Jurkat, Clone E6-1 (cell line): ENCODE measurements at regions not wholly inside any gene's neighbourhood (a gene's known extent, or its start where the extent isn't known, plus 50 kb on each side); places are given as distances from the start of the nearest gene placed in this dataset.
"Not testable (repeated sequence)": the region's sequence is repeated elsewhere in the genome, so short reads cannot be mapped to it uniquely, and the experiment has no call there.

Experiments
- DNase-seq: peaks from one replicate; pipeline ENCODE4 v3.0.0-alpha.2; 2011; ENCODE audit warnings: low read depth, low spot score
- H3K4me3 ChIP-seq: 2 replicates; pipeline ENCODE4 v1.5.1; 2011; ENCODE audit warnings: mild to moderate bottlenecking, low read length, control low read depth, moderate library complexity

GRCh38 chr4:165548702-165549101 lies 169.9 kb downstream of the CPE start:
- DNase-seq, result no peak
- H3K4me3 ChIP-seq, result no peak overlapping the region

- no peak for DNase-seq
- no peak overlapping the region for H3K4me3 ChIP-seq
Measured at GRCh38 chr4:165553221-165553810, 174.5 kb downstream of the CPE start.

GRCh38 chr4:165555302-165555701 lies 176.5 kb downstream of the CPE start:
- no peak overlapping the region for H3K4me3 ChIP-seq
- no peak for DNase-seq

GRCh38 chr4:165556383-165556782 lies 177.6 kb downstream of the CPE start:
- DNase-seq, result no peak
- no peak overlapping the region for H3K4me3 ChIP-seq

- no peak for DNase-seq
- H3K4me3 ChIP-seq, result no peak overlapping the region
Measured at GRCh38 chr4:165560941-165561340, 182.1 kb downstream of the CPE start.

- no peak for DNase-seq
- H3K4me3 ChIP-seq, result no peak overlapping the region
Measured at GRCh38 chr4:165563851-165564250, 185.0 kb downstream of the CPE start.

GRCh38 chr4:165569031-165569430 lies 190.2 kb downstream of the CPE start:
- H3K4me3 ChIP-seq, result no peak overlapping the region
- no peak for DNase-seq

GRCh38 chr4:165571476-165571875 lies 192.7 kb downstream of the CPE start:
- DNase-seq, result peak; percentile 32
- H3K4me3 ChIP-seq, result not testable (repeated sequence)

- no peak overlapping the region for H3K4me3 ChIP-seq
- DNase-seq, result no peak
Measured at GRCh38 chr4:165580351-165580905, 201.6 kb downstream of the CPE start.

- no peak for DNase-seq
- H3K4me3 ChIP-seq, result no peak overlapping the region
Measured at GRCh38 chr4:165583341-165583740, 204.5 kb downstream of the CPE start.

GRCh38 chr4:165584916-165585315 lies 206.1 kb downstream of the CPE start:
- no peak for DNase-seq
- H3K4me3 ChIP-seq, result no peak overlapping the region

GRCh38 chr4:165588534-165589315 lies 209.9 kb downstream of the CPE start:
- no peak for DNase-seq
- H3K4me3 ChIP-seq, result no peak overlapping the region

- DNase-seq, result no peak
- no peak overlapping the region for H3K4me3 ChIP-seq
Measured at GRCh38 chr4:165592386-165592785, 213.6 kb downstream of the CPE start.

- no peak for DNase-seq
- no peak overlapping the region for H3K4me3 ChIP-seq
Measured at GRCh38 chr4:165597581-165598480, 219.0 kb downstream of the CPE start.

- no peak overlapping the region for H3K4me3 ChIP-seq
- no peak for DNase-seq
Measured at GRCh38 chr4:165600959-165601683, 222.3 kb downstream of the CPE start.

- no peak for DNase-seq
- H3K4me3 ChIP-seq, result no peak overlapping the region
Measured at GRCh38 chr4:165602621-165603020, 223.8 kb downstream of the CPE start.

GRCh38 chr4:165604181-165604580 lies 225.4 kb downstream of the CPE start:
- H3K4me3 ChIP-seq, result no peak overlapping the region
- no peak for DNase-seq

- no peak for DNase-seq
- H3K4me3 ChIP-seq, result no peak overlapping the region
Measured at GRCh38 chr4:165605811-165606210, 227.0 kb downstream of the CPE start.
